GM13977 (cell line): ENCODE measurements at regions not wholly inside any gene's neighbourhood (a gene's known extent, or its start where the extent isn't known, plus 50 kb on each side); places are given as distances from the start of the nearest gene placed in this dataset.

ENCODE experiments used
- DNase-seq: peaks from one replicate; pipeline ENCODE4 v3.0.0; 2012; ENCODE audit warnings: low spot score
- CTCF ChIP-seq: IDR thresholded peaks from 2 replicates; pipeline ENCODE4 v1.5.1; 2012; ENCODE audit warnings: mild to moderate bottlenecking, control low read depth; ENCODE audit not compliant: insufficient read depth; ENCODE audit errors: extremely low read depth, missing control alignments
- in situ Hi-C: fragments of 300-500 bp; cut with MboI; formaldehyde crosslinking; loops from one replicate; pipeline ENCODE4 v1.12.0; 2022; ENCODE audit warnings: low sequenced_read_pairs, low pct_unique_long_range_greater_than_20kb, mixed read lengths, inconsistent platforms; ENCODE audit not compliant: unreplicated experiment

GRCh38 chr2:161044921-161045320 is 115.3 kb upstream of the TANK start:
- no peak for TF ChIP-seq CTCF
- DNase-seq = no peak
- in situ Hi-C loops = no loop called here

GRCh38 chr2:161045726-161046125 is 114.5 kb upstream of the TANK start:
- no peak for TF ChIP-seq CTCF
- no peak for DNase-seq
- in situ Hi-C loops = no loop called here

- TF ChIP-seq CTCF = no peak
- in situ Hi-C loops = no loop called here
- no peak for DNase-seq
Measured at GRCh38 chr2:161046876-161047275, 113.4 kb upstream of the TANK start.

GRCh38 chr2:161048317-161048716 is 111.9 kb upstream of the TANK start:
- in situ Hi-C loops = no loop called here
- TF ChIP-seq CTCF = no peak
- no peak for DNase-seq

- in situ Hi-C loops = no loop called here
- DNase-seq = no peak
- TF ChIP-seq CTCF = no peak
Measured at GRCh38 chr2:161049559-161049958, 110.7 kb upstream of the TANK start.

- in situ Hi-C loops = no loop called here
- no peak for DNase-seq
- no peak for TF ChIP-seq CTCF
Measured at GRCh38 chr2:161052214-161052613, 108.0 kb upstream of the TANK start.

- in situ Hi-C loops = no loop called here
- no peak for DNase-seq
- no peak for TF ChIP-seq CTCF
Measured at GRCh38 chr2:161055289-161055688, 104.9 kb upstream of the TANK start.
